Activated naive CD8-positive, alpha-beta T cell treated with anti-CD3 and anti-CD28 coated beads for 36 hours (primary cell): ENCODE measurements at regions not wholly inside any gene's neighbourhood (a gene's known extent, or its start where the extent isn't known, plus 50 kb on each side); places are given as distances from the start of the nearest gene placed in this dataset.

Experiments used
- DNase-seq: peaks from one replicate; pipeline ENCODE4 v3.0.0; 2021
- H3K27ac Mint-ChIP-seq: one replicate; pipeline ENCODE4 v1.8.0; 2022; ENCODE audit warnings: mild to moderate bottlenecking, moderate library complexity, mixed read lengths
- H3K27me3 Mint-ChIP-seq: one replicate; pipeline ENCODE4 v1.8.0; 2022; ENCODE audit warnings: mild to moderate bottlenecking, mixed read lengths
- H3K36me3 Mint-ChIP-seq: one replicate; pipeline ENCODE4 v1.8.0; 2021; ENCODE audit warnings: mild to moderate bottlenecking, mixed read lengths
- H3K4me1 Mint-ChIP-seq: one replicate; pipeline ENCODE4 v1.8.0; 2021; ENCODE audit warnings: mixed read lengths
- H3K4me3 Mint-ChIP-seq: one replicate; pipeline ENCODE4 v1.8.0; 2022; ENCODE audit warnings: mild to moderate bottlenecking, moderate library complexity, mixed read lengths
- H3K9me3 Mint-ChIP-seq: one replicate; pipeline ENCODE4 v1.8.0; 2022; ENCODE audit warnings: mixed read lengths

DNA sequence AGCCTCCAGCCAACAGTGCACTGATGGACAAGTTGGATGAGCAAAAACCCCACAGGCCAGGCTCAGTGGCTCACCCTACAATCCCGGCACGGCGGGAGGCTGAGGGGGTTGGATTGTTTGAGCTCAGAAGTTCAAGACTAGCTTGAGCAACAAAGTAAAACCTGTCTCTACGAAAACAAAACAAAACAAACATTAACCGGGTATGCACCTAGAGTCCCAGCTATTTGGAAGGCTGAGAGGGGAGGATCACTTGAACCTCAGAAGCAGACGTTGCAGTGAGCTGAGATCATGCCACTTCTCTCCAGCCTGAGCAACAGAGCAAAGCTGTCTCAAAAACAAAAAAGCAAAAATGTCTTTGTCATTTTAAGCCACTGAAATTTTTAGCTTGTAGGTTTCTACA, 55.1 kb upstream of the DMRT1 start:
- Mint-ChIP-seq H3K4me3 (no peak overlapping the region), H3K9me3 (no peaks in the 10 kb centered on the region), H3K36me3 (no peaks in the 10 kb centered on the region), H3K27me3 (no peaks in the 10 kb centered on the region), H3K27ac (no peak overlapping the region), H3K4me1 (no peaks in the 10 kb centered on the region)
- no peak for DNase-seq

- Mint-ChIP-seq H3K27ac (no peak overlapping the region), H3K4me3 (no peak overlapping the region)
Observed at GRCh38 chr9:788777-789176, 52.7 kb upstream of the DMRT1 start.

More at GRCh38 chr9:788777-789176, 52.7 kb upstream of the DMRT1 start:
- Mint-ChIP-seq H3K27me3 (no peaks in the 10 kb centered on the region), H3K4me1 (no peaks in the 10 kb centered on the region), H3K36me3 (no peaks in the 10 kb centered on the region), H3K9me3 (no peaks in the 10 kb centered on the region)
- DNase-seq, result no peak
